ENCODE measurements at regions not wholly inside any gene's neighbourhood (a gene's known extent, or its start where the extent isn't known, plus 50 kb on each side); places are given as distances from the start of the nearest gene placed in this dataset.

DNA sequence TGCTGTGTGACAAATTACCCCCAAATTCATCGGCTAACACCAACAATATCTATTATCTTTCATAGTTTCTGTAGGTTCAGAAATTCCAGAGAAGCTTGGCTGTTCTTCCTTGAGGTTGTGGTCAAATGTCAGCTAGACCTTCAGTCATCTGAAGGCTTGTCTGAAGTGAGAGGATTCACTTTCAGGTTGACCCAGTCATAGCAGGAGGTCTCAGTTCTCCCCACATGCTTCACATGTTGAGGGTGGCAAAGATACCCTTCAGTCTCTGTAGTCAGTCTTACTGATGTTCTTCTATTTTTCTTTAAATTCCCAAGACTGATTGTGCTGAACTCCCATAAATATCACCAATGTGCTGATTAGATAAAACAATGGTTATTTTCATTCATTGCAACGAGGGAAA, 1692.0 kb downstream of the REEP3 start:
- H3K4me1 ChIP-seq (ENCODE audit: insufficient read depth, low read length, poor library complexity, severe bottlenecking), result no peaks in the 10 kb centered on the region
- no peaks in the 10 kb centered on the region for H3K36me3 ChIP-seq (ENCODE audit: insufficient read depth, low read length, poor library complexity, severe bottlenecking)
- H3K9me3 ChIP-seq (ENCODE audit: low read depth, low read length, poor library complexity, severe bottlenecking), result no peaks in the 10 kb centered on the region
- H3K27ac ChIP-seq (ENCODE audit: low read depth, low read length, poor library complexity, severe bottlenecking), result no peak overlapping the region
- no TSS peak for BruUV-seq (replicated peaks)
- CTCF ChIA-PET, result no interaction called here
- DNase-seq (ENCODE audit: low spot score), result no peak
- TF ChIP-seq, protein P1, sequence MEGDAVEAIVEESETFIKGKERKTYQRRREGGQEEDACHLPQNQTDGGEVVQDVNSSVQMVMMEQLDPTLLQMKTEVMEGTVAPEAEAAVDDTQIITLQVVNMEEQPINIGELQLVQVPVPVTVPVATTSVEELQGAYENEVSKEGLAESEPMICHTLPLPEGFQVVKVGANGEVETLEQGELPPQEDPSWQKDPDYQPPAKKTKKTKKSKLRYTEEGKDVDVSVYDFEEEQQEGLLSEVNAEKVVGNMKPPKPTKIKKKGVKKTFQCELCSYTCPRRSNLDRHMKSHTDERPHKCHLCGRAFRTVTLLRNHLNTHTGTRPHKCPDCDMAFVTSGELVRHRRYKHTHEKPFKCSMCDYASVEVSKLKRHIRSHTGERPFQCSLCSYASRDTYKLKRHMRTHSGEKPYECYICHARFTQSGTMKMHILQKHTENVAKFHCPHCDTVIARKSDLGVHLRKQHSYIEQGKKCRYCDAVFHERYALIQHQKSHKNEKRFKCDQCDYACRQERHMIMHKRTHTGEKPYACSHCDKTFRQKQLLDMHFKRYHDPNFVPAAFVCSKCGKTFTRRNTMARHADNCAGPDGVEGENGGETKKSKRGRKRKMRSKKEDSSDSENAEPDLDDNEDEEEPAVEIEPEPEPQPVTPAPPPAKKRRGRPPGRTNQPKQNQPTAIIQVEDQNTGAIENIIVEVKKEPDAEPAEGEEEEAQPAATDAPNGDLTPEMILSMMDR (conservative IDR thresholded peaks at IDR 0.05; ENCODE audit: low read depth, low read length), result no peak
- TF ChIP-seq EZH2 (IDR thresholded peaks at IDR 0.05; ENCODE audit: borderline replicate concordance, low read depth, low read length, poor library complexity, severe bottlenecking), result no peak
- intact Hi-C loops (cut with micrococcal nuclease; ENCODE audit: unreplicated experiment), result no loop called here
- H3K27me3 ChIP-seq (replicated peaks; ENCODE audit: insufficient read depth, low read depth, low read length, poor library complexity), result no peaks in the 10 kb centered on the region
- no peak overlapping the region for H3K4me3 ChIP-seq (ENCODE audit: low read depth, low read length, poor library complexity, severe bottlenecking)
- POLR2A ChIA-PET (ENCODE audit: low non-redundant PET), result no interaction called here

DNA sequence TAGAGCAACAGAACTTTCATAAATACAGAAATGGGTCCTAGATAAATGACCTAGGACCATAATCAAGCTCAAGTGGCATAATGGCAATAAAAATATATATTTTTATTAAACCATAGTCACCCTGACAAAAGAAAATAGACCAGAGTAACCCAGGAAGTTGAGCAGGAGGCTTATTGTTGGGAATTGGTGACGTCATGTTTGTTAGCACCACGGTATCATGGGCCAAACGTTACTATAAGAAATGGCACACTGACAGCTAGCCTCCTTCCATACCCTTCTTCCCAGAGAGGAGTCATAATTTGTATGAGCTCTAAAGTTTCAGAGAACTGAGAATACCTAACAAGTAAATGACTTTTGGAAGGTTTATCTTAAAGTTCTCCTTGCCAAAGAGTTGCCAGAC, 1698.2 kb downstream of the REEP3 start:
- H3K27me3 ChIP-seq (replicated peaks; ENCODE audit: insufficient read depth, low read depth, low read length, poor library complexity), result no peaks in the 10 kb centered on the region
- POLR2A ChIA-PET (ENCODE audit: low non-redundant PET), result no interaction called here
- no peak for DNase-seq (ENCODE audit: low spot score)
- no peaks in the 10 kb centered on the region for H3K9me3 ChIP-seq (ENCODE audit: low read depth, low read length, poor library complexity, severe bottlenecking)
- no peaks in the 10 kb centered on the region for H3K4me1 ChIP-seq (ENCODE audit: insufficient read depth, low read length, poor library complexity, severe bottlenecking)
- no peak for TF ChIP-seq EZH2 (IDR thresholded peaks at IDR 0.05; ENCODE audit: borderline replicate concordance, low read depth, low read length, poor library complexity, severe bottlenecking)
- TF ChIP-seq, protein P1 (conservative IDR thresholded peaks at IDR 0.05; ENCODE audit: low read depth, low read length), result no peak
- no TSS peak for BruUV-seq (replicated peaks)
- CTCF ChIA-PET, result no interaction called here
- no peak overlapping the region for H3K27ac ChIP-seq (ENCODE audit: low read depth, low read length, poor library complexity, severe bottlenecking)
- H3K4me3 ChIP-seq (ENCODE audit: low read depth, low read length, poor library complexity, severe bottlenecking), result no peak overlapping the region
- intact Hi-C loops (cut with micrococcal nuclease; ENCODE audit: unreplicated experiment), result no loop called here
- H3K36me3 ChIP-seq (ENCODE audit: insufficient read depth, low read length, poor library complexity, severe bottlenecking), result no peaks in the 10 kb centered on the region

DNA sequence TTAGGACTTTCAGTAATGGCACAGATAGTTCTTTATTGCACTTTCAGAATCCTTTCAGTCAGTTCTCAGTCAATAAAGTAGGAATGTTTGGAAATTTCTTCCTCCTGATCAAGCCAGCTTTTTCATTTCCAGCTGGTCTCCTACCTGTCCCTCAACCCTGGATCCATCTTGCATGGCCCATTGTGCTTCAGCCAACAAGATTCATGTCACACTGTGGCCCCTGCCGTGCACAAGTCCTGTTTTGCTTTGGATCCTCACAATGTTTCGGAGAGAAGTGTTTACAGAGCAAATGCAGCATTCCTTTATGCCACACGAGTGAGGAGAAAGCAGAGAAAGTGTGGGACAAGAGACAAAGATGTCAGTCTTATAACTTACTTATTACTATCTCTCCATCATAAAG, 1694.7 kb upstream of the LRRTM3 start:
- Histone ChIP-seq H3K4me1 (ENCODE audit: insufficient read depth, low read length, poor library complexity, severe bottlenecking) (no peaks in the 10 kb centered on the region), H3K36me3 (ENCODE audit: insufficient read depth, low read length, poor library complexity, severe bottlenecking) (no peaks in the 10 kb centered on the region), H3K27ac (ENCODE audit: low read depth, low read length, poor library complexity, severe bottlenecking) (no peak overlapping the region), H3K9me3 (ENCODE audit: low read depth, low read length, poor library complexity, severe bottlenecking) (no peaks in the 10 kb centered on the region), H3K4me3 (ENCODE audit: low read depth, low read length, poor library complexity, severe bottlenecking) (no peak overlapping the region), H3K27me3 (replicated peaks; ENCODE audit: insufficient read depth, low read depth, low read length, poor library complexity) (no peaks in the 10 kb centered on the region)
- POLR2A ChIA-PET (ENCODE audit: low non-redundant PET), result no interaction called here
- DNase-seq (ENCODE audit: low spot score), result no peak
- TF ChIP-seq, protein P1 (conservative IDR thresholded peaks at IDR 0.05; ENCODE audit: low read depth, low read length), result no peak
- TF ChIP-seq EZH2 (IDR thresholded peaks at IDR 0.05; ENCODE audit: borderline replicate concordance, low read depth, low read length, poor library complexity, severe bottlenecking), result no peak
- intact Hi-C loops (cut with micrococcal nuclease; ENCODE audit: unreplicated experiment), result no loop called here
- BruUV-seq (replicated peaks), result no TSS peak
- CTCF ChIA-PET, result no interaction called here

Data from A673 (cell line).